K562 (cell line): ENCODE measurements at regions not wholly inside any gene's neighbourhood (a gene's known extent, or its start where the extent isn't known, plus 50 kb on each side); places are given as distances from the start of the nearest gene placed in this dataset.

ENCODE experiments used
- ATAC-seq: fragments of 200-7000 bp; cut with Tn5 transposase; 3 replicates; pipeline ENCODE4 v1.9.1; 2020; ENCODE audit warnings: moderate library complexity
- BruUV-seq: library from RNA; stranded (reverse); fragments of 400-500 nt; replicated peaks from 2 replicates; lab custom pipeline; 2021; lab: Mats Ljungman, UMichigan
- CTCF ChIA-PET: fragments of 300-600 bp; formaldehyde crosslinking; extraction: SDS; loops from one replicate; lab custom pipeline; 2021; ENCODE audit warnings: low intra/inter-chr PET ratio; lab: Yijun Ruan, JAX
- POLR2A ChIA-PET: fragments of 300-600, 350-650 bp; sonication (Branson Sonifier 250); formaldehyde crosslinking; extraction: SDS; loops from one replicate; lab custom pipeline; 2021; ENCODE audit warnings: antibody characterized with exemption, inconsistent platforms; lab: Yijun Ruan, JAX
- DNase-seq, 4 experiments: peaks; one replicate each; pipeline versions ENCODE4 v3.0.0 to v3.0.0-alpha.2; 2011 to 2018; ENCODE audit warnings: low spot score in 3 of 4, mixed read lengths in 3 of 4; ENCODE audit errors: extremely low read depth in 1 of 4
- FAIRE-seq: peaks from 2 replicates; lab custom pipeline; 2011; peaks lifted over from hg19 to GRCh38; lab: Jason Lieb, UNC
- H2AFZ ChIP-seq: 2 replicates; pipeline ENCODE4 v1.6.0; 2011; ENCODE audit warnings: low read depth, low read length, control low read depth, inconsistent platforms
- H3K27ac ChIP-seq: fragments of 200-600 bp; 3 replicates; pipeline ENCODE4 v1.8.0; 2011; ENCODE audit warnings: low read depth, mild to moderate bottlenecking, control low read depth, inconsistent platforms, low read length, moderate library complexity, mixed read lengths; ENCODE audit errors: extremely low read depth
- H3K27me3 ChIP-seq, 2 experiments: fragments of 300-600 bp in 1 of 2; 2 replicates in 1 of 2; 3 replicates in 1 of 2; pipeline versions ENCODE4 v1.6.0 to v1.8.0; 2011; ENCODE audit warnings: inconsistent platforms in 2 of 2, low read length in 2 of 2, mild to moderate bottlenecking in 1 of 2, mixed read lengths in 1 of 2, moderate library complexity in 1 of 2; ENCODE audit not compliant: control insufficient read depth in 2 of 2, insufficient read depth in 2 of 2
- H3K36me3 ChIP-seq: fragments of 300-600 bp; 3 replicates; pipeline ENCODE4 v1.8.0; 2011; ENCODE audit warnings: mild to moderate bottlenecking, low read length, inconsistent platforms; ENCODE audit not compliant: control insufficient read depth, insufficient read depth
- H3K4me1 ChIP-seq, 2 experiments: fragments of 200-600 bp in 1 of 2; replicated peaks in 1 of 2; 2 replicates in 1 of 2; 3 replicates in 1 of 2; pipeline versions ENCODE4 v1.5.1 to v1.8.0; 2011; ENCODE audit warnings: inconsistent platforms in 2 of 2, low read length in 2 of 2, mild to moderate bottlenecking in 1 of 2, mixed read lengths in 1 of 2, moderate library complexity in 1 of 2; ENCODE audit not compliant: control insufficient read depth in 2 of 2, insufficient read depth in 2 of 2
- H3K4me2 ChIP-seq: 2 replicates; pipeline ENCODE4 v1.6.1; 2011; ENCODE audit warnings: low read length, control low read depth, inconsistent platforms, mixed read lengths; ENCODE audit not compliant: insufficient read depth
- H3K4me3 ChIP-seq: fragments of 200-600 bp; sonication (generic), shearing (Covaris generic); 2 replicates; pipeline ENCODE4 v1.5.1; 2016; ENCODE audit warnings: control low read depth, inconsistent platforms
- H3K79me2 ChIP-seq: fragments of 200-600 bp; 3 replicates; pipeline ENCODE4 v1.8.0; 2011; ENCODE audit warnings: low read length, inconsistent platforms; ENCODE audit not compliant: control insufficient read depth, insufficient read depth
- H3K9ac ChIP-seq, 2 experiments: 2 replicates each; pipeline versions ENCODE4 v1.6.0 to v1.6.1; 2011; ENCODE audit warnings: low read depth in 2 of 2, low read length in 2 of 2, control low read depth in 1 of 2, inconsistent platforms in 1 of 2, mild to moderate bottlenecking in 1 of 2, mixed read lengths in 1 of 2; ENCODE audit not compliant: insufficient read depth in 1 of 2
- H3K9me1 ChIP-seq: one replicate; pipeline ENCODE4 v1.6.0; 2011; ENCODE audit warnings: inconsistent platforms, mild to moderate bottlenecking, low read length, moderate library complexity; ENCODE audit not compliant: control insufficient read depth, insufficient read depth
- H3K9me3 ChIP-seq: replicated peaks from 2 replicates; pipeline ENCODE4 v1.5.1; 2011; ENCODE audit warnings: low read depth, low read length, inconsistent platforms; ENCODE audit not compliant: control insufficient read depth, insufficient read depth
- H4K20me1 ChIP-seq: replicated peaks from 2 replicates; pipeline ENCODE4 v1.6.1; 2011; ENCODE audit warnings: low read length, inconsistent platforms, mixed read lengths; ENCODE audit not compliant: control insufficient read depth, insufficient read depth
- C11orf30 ChIP-seq: fragments of 450-650 bp; IDR thresholded peaks from 2 replicates; pipeline ENCODE4 v1.6.1; 2016; ENCODE audit warnings: low read depth, mild to moderate bottlenecking
- GTF2A2 ChIP-seq: IDR thresholded peaks from 2 replicates; pipeline ENCODE4 v1.6.1; 2016; ENCODE audit warnings: mild to moderate bottlenecking, missing genetic modification characterization, missing compliant biosample characterization
- HCFC1 ChIP-seq: IDR thresholded peaks from 2 replicates; pipeline ENCODE4 v1.6.1; 2012; ENCODE audit warnings: low read depth, low read length, improper control_type of control experiment
- HDGF ChIP-seq: fragments of 450-650 bp; IDR thresholded peaks from 2 replicates; pipeline ENCODE4 v1.6.1; 2016
- HNRNPH1 ChIP-seq: fragments of 200-400 bp; formaldehyde crosslinking; optimal IDR thresholded peaks from 2 replicates; pipeline ENCODE3; 2017; ENCODE audit warnings: low read depth, mild to moderate bottlenecking, low read length, moderate library complexity
- MBD2 ChIP-seq: sonication (generic); IDR thresholded peaks from 2 replicates; pipeline ENCODE4 v1.6.1; 2016; ENCODE audit warnings: low read depth, borderline replicate concordance
- MCM3 ChIP-seq: fragments of 450-650 bp; IDR thresholded peaks from 2 replicates; pipeline ENCODE4 v1.6.1; 2016
- NCOA2 ChIP-seq, 2 experiments: fragments of 450-650 bp; IDR thresholded peaks; 2 replicates each; pipeline ENCODE4 v1.6.1; 2018; ENCODE audit warnings: mild to moderate bottlenecking in 2 of 2, moderate library complexity in 1 of 2; ENCODE audit not compliant: partially characterized antibody in 2 of 2
- NFRKB ChIP-seq: fragments of 450-650 bp; IDR thresholded peaks from 2 replicates; pipeline ENCODE4 v1.6.1; 2016; ENCODE audit warnings: low read depth
- U2AF1 ChIP-seq: fragments of 200-400 bp; formaldehyde crosslinking; optimal IDR thresholded peaks from 2 replicates; pipeline ENCODE3; 2017; ENCODE audit warnings: mild to moderate bottlenecking, low read depth, low read length, moderate library complexity
- ZNF140 ChIP-seq: fragments of 250-450 bp; sonication (Bioruptor Pico); IDR thresholded peaks from 2 replicates; pipeline ENCODE4 v1.8.0; 2021; ENCODE audit warnings: moderate library complexity, mild to moderate bottlenecking, inconsistent platforms
- ZNF212 ChIP-seq: fragments of 450-650 bp; formaldehyde crosslinking; IDR thresholded peaks from 2 replicates; pipeline ENCODE4 v1.4.0; 2020; ENCODE audit warnings: mild to moderate bottlenecking
- ZNF717 ChIP-seq: fragments of 250-450 bp; sonication (Bioruptor Pico); IDR thresholded peaks from 2 replicates; pipeline ENCODE4 v1.5.0; 2021
- WGBS: fragments of 100-300 bp; shearing (Covaris generic); methylation state at CpG from one replicate; pipeline ENCODE4 v1.1.6; 2016; ENCODE audit warnings: low coverage, mixed read lengths; ENCODE audit not compliant: insufficient coverage; ENCODE audit errors: missing lambda C conversion rate; 5-methylcytosine and 5-hydroxymethylcytosine counted together
- in situ Hi-C: fragments of 300-500 bp; cut with MboI; formaldehyde crosslinking; loops from 4 replicates; pipeline ENCODE4 v1.15.0; 2018; ENCODE audit warnings: inconsistent platforms, mixed read lengths
- intact Hi-C: fragments of 100-400 bp; cut with micrococcal nuclease; formaldehyde crosslinking; loops from 2 replicates; pipeline ENCODE4 v1.14.2; 2022
- TF ChIP-seq, protein P1 (sequence below): IDR thresholded peaks from 3 replicates; pipeline ENCODE4 v1.6.1; 2011; ENCODE audit warnings: borderline replicate concordance, mild to moderate bottlenecking, moderate library complexity; ENCODE audit not compliant: insufficient read length; ENCODE audit errors: extremely low read depth
- TF ChIP-seq, protein P2 (sequence below): fragments of 450-650 bp; IDR thresholded peaks from 2 replicates; pipeline ENCODE4 v1.6.1; 2014; ENCODE audit warnings: low read depth, mild to moderate bottlenecking, moderate library complexity, borderline replicate concordance
- TF ChIP-seq, protein P3 (sequence below): fragments of 450-650 bp; IDR thresholded peaks from 2 replicates; pipeline ENCODE4 v1.6.1; 2017; ENCODE audit warnings: antibody characterized with exemption, mild to moderate bottlenecking

DNA sequence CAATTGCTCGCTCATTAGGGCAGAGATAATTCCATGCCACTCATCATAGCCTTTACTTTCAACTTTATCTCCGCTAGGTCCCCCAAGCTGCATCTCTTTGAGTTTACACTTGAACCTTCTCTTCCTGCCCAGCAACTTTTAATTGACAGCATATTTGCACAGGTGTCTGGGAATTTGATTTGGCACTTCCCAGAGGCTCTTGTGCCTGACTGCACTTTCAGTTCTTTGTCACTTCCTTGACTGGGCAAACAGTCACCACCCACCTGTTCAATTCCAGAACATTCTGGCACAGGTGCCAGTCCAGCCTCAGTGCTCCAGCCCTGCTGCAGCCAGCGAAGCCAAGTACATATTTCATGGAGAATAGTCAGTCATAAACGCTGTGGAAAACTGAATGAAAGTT lies 110.1 kb upstream of the LRIG3 start:
- DNase-seq: no peak
- H3K79me2 ChIP-seq: no peaks in the 10 kb centered on the region
- in situ Hi-C loops: no loop called here
- no TSS peak for BruUV-seq
- WGBS: 2% methylated on average over 4 of the region's 4 CpGs
- intact Hi-C loops: no loop called here
- H3K4me2 ChIP-seq: no peak overlapping the region
- H3K9ac ChIP-seq: no peak overlapping the region
- no peak overlapping the region for H3K27ac ChIP-seq
- H3K27me3 ChIP-seq: no peaks in the 10 kb centered on the region
- no peak overlapping the region for H2AFZ ChIP-seq
- TF ChIP-seq, protein P1, sequence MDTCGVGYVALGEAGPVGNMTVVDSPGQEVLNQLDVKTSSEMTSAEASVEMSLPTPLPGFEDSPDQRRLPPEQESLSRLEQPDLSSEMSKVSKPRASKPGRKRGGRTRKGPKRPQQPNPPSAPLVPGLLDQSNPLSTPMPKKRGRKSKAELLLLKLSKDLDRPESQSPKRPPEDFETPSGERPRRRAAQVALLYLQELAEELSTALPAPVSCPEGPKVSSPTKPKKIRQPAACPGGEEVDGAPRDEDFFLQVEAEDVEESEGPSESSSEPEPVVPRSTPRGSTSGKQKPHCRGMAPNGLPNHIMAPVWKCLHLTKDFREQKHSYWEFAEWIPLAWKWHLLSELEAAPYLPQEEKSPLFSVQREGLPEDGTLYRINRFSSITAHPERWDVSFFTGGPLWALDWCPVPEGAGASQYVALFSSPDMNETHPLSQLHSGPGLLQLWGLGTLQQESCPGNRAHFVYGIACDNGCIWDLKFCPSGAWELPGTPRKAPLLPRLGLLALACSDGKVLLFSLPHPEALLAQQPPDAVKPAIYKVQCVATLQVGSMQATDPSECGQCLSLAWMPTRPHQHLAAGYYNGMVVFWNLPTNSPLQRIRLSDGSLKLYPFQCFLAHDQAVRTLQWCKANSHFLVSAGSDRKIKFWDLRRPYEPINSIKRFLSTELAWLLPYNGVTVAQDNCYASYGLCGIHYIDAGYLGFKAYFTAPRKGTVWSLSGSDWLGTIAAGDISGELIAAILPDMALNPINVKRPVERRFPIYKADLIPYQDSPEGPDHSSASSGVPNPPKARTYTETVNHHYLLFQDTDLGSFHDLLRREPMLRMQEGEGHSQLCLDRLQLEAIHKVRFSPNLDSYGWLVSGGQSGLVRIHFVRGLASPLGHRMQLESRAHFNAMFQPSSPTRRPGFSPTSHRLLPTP: no peak
- TF ChIP-seq, protein P2, sequence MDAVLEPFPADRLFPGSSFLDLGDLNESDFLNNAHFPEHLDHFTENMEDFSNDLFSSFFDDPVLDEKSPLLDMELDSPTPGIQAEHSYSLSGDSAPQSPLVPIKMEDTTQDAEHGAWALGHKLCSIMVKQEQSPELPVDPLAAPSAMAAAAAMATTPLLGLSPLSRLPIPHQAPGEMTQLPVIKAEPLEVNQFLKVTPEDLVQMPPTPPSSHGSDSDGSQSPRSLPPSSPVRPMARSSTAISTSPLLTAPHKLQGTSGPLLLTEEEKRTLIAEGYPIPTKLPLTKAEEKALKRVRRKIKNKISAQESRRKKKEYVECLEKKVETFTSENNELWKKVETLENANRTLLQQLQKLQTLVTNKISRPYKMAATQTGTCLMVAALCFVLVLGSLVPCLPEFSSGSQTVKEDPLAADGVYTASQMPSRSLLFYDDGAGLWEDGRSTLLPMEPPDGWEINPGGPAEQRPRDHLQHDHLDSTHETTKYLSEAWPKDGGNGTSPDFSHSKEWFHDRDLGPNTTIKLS: no peak
- TF ChIP-seq ZNF717 (no peak), ZNF212 (CRISPR knock-in tag) (no peak), U2AF1 (no peak), HCFC1 (no peak), GTF2A2 (no peak), C11orf30 (no peak), HNRNPH1 (no peak), HDGF (no peak), MCM3 (no peak), MBD2 (no peak), NFRKB (no peak), ZNF140 (CRISPR knock-in tag) (no peak), NCOA2 (IDR thresholded peaks at IDR 0.05; ENCODE audit: partially characterized antibody in 2 of 2) (no peak)
- TF ChIP-seq, protein P3, sequence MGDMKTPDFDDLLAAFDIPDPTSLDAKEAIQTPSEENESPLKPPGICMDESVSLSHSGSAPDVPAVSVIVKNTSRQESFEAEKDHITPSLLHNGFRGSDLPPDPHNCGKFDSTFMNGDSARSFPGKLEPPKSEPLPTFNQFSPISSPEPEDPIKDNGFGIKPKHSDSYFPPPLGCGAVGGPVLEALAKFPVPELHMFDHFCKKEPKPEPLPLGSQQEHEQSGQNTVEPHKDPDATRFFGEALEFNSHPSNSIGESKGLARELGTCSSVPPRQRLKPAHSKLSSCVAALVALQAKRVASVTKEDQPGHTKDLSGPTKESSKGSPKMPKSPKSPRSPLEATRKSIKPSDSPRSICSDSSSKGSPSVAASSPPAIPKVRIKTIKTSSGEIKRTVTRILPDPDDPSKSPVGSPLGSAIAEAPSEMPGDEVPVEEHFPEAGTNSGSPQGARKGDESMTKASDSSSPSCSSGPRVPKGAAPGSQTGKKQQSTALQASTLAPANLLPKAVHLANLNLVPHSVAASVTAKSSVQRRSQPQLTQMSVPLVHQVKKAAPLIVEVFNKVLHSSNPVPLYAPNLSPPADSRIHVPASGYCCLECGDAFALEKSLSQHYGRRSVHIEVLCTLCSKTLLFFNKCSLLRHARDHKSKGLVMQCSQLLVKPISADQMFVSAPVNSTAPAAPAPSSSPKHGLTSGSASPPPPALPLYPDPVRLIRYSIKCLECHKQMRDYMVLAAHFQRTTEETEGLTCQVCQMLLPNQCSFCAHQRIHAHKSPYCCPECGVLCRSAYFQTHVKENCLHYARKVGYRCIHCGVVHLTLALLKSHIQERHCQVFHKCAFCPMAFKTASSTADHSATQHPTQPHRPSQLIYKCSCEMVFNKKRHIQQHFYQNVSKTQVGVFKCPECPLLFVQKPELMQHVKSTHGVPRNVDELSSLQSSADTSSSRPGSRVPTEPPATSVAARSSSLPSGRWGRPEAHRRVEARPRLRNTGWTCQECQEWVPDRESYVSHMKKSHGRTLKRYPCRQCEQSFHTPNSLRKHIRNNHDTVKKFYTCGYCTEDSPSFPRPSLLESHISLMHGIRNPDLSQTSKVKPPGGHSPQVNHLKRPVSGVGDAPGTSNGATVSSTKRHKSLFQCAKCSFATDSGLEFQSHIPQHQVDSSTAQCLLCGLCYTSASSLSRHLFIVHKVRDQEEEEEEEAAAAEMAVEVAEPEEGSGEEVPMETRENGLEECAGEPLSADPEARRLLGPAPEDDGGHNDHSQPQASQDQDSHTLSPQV: no peak
- no peak for ATAC-seq
- FAIRE-seq: no peak
- no peaks in the 10 kb centered on the region for H3K4me1 ChIP-seq
- H4K20me1 ChIP-seq: no peaks in the 10 kb centered on the region
- no peaks in the 10 kb centered on the region for H3K36me3 ChIP-seq
- no peak overlapping the region for H3K4me3 ChIP-seq
- no peaks in the 10 kb centered on the region for H3K9me1 ChIP-seq
- no peaks in the 10 kb centered on the region for H3K9me3 ChIP-seq
- ChIA-PET CTCF (no interaction called here), POLR2A (no interaction called here)
